Lower leg skin (tissue), 4 donors: ENCODE measurements at regions not wholly inside any gene's neighbourhood (a gene's known extent, or its start where the extent isn't known, plus 50 kb on each side); places are given as distances from the start of the nearest gene placed in this dataset.
A peak's percentile ranks its signal among the peaks of the same experiment; 100 is the strongest.

Experiments
- DNase-seq, 2 donors: peaks; one replicate each; pipeline ENCODE4 v3.0.0-alpha.2; 2019; ENCODE audit warnings: low spot score in 2 of 2
- H3K4me3 ChIP-seq: fragments of 200-600 bp; sonication (generic); 2 replicates; pipeline ENCODE4 v1.5.1; 2017; ENCODE audit warnings: mild to moderate bottlenecking, low read depth; ENCODE audit not compliant: poor library complexity, severe bottlenecking
- POLR2A ChIP-seq, 2 donors: fragments of 450-650 bp; IDR thresholded peaks; one replicate each; pipeline ENCODE4 v1.6.1; 2016 to 2017; ENCODE audit warnings: antibody characterized with exemption in 2 of 2, mild to moderate bottlenecking in 1 of 2, moderate library complexity in 1 of 2
- WGBS, 2 donors: methylation state at CpG; one replicate each; pipeline ENCODE4 v1.1.5; 2018; 5-methylcytosine and 5-hydroxymethylcytosine counted together
- intact Hi-C: fragments of 100-400 bp; cut with DNase I; formaldehyde crosslinking; loops from one replicate; pipeline ENCODE4 v1.15.0; 2023; ENCODE audit warnings: low total_unique reads
- TF ChIP-seq, protein P1 (sequence below), 3 donors: fragments of 450-650 bp; IDR thresholded peaks; one replicate each; pipeline ENCODE4 v1.5.1; 2016; ENCODE audit warnings: antibody characterized with exemption in 3 of 3, mild to moderate bottlenecking in 3 of 3, moderate library complexity in 2 of 3

DNA sequence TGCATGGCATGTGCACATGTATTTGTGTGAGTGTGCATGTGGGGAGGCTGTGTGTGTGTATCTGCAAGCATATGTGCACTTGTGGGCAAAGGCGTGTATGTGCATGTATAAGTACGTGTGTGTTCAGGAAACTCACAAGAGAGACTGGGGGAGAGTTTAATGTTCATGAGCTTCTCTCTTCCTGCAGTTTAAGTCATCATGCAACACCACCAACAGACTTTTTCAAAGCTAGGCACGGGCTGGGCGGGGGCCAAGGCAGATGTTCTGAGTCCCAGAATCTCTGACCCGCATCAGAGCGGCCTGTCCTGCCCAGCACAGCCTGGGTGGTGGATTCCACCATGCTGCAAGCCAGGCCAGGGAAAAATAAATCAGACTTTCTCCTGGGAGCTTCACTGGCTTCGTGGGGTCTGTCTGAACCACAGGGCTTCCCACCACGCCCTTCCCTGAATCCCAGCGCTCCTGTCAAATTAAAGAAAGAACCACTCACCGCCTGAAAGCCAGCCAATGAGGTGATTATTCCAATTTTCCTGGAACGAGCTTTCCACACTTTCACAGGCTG, 75.7 kb downstream of the PITPNM2 start:
- DNase-seq, result no peak
- intact Hi-C loops, result no loop called here
- 34 to 40% methylated on average over 11 of the region's 11 CpGs for WGBS, 2 donors
- no peak overlapping the region for H3K4me3 ChIP-seq
- TF ChIP-seq, protein P1, sequence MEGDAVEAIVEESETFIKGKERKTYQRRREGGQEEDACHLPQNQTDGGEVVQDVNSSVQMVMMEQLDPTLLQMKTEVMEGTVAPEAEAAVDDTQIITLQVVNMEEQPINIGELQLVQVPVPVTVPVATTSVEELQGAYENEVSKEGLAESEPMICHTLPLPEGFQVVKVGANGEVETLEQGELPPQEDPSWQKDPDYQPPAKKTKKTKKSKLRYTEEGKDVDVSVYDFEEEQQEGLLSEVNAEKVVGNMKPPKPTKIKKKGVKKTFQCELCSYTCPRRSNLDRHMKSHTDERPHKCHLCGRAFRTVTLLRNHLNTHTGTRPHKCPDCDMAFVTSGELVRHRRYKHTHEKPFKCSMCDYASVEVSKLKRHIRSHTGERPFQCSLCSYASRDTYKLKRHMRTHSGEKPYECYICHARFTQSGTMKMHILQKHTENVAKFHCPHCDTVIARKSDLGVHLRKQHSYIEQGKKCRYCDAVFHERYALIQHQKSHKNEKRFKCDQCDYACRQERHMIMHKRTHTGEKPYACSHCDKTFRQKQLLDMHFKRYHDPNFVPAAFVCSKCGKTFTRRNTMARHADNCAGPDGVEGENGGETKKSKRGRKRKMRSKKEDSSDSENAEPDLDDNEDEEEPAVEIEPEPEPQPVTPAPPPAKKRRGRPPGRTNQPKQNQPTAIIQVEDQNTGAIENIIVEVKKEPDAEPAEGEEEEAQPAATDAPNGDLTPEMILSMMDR (IDR thresholded peaks at IDR 0.05), result no peak
- TF ChIP-seq POLR2A (IDR thresholded peaks at IDR 0.05), result no peak

DNA sequence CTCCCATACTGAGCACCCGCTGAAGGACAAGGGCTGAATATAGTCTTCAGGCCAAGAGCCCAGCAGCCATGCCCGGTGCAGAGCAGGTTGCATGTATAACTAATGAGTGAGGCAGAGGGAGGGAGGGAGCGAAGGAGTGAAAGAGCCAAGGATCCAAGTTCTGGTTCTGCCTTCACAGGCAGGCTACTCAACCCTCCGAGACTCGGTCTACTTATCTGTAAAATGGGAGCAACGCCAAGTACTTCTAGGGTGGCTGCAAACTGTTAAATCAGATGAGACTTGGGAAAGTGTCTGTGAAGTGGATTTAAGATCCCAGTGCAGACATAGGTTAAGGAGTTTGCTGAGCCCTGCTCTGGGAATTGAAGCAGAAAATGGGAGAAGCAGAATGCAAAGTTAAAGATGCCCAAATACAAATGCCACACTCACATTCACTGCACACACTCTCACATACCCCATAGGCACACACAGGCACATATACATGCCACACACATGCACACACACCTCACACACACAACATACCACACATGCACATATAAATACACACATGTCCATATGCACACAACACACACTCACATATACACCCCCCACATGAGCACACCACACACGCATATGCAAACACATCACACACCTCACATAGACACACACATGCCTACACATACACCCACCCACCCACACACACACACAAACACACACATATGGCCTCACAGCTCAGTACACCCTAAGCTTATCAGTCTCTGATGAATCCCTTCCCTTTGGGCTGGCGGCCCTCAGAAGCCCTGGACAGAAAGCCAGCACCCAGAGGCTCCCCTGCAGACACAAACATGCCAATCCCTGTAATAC, 76.7 kb downstream of the PITPNM2 start:
- intact Hi-C loops, result no loop called here
- TF ChIP-seq, protein P1 (IDR thresholded peaks at IDR 0.05), result no peak
- TF ChIP-seq POLR2A (IDR thresholded peaks at IDR 0.05), result no peak
- DNase-seq, result no peak
- H3K4me3 ChIP-seq, result no peak overlapping the region
- WGBS, 2 donors, result 78 to 83% methylated on average over 8 of the region's 8 CpGs

- intact Hi-C loops, result no loop called here
- no peak overlapping the region for H3K4me3 ChIP-seq
- TF ChIP-seq POLR2A (IDR thresholded peaks at IDR 0.05), result no peak
- TF ChIP-seq, protein P1 (IDR thresholded peaks at IDR 0.05), result no peak
- no peak for DNase-seq
- 86 to 88% methylated on average over 3 of the region's 3 CpGs for WGBS, 2 donors
Observed at GRCh38 chr12:123073292-123073691, 77.6 kb downstream of the PITPNM2 start.

GRCh38 chr12:123071857-123072256, 79.0 kb downstream of the PITPNM2 start:
- intact Hi-C loops, result no loop called here
- no peak for DNase-seq
- TF ChIP-seq, protein P1 (IDR thresholded peaks at IDR 0.05), result no peak
- TF ChIP-seq POLR2A (IDR thresholded peaks at IDR 0.05), result no peak

DNA sequence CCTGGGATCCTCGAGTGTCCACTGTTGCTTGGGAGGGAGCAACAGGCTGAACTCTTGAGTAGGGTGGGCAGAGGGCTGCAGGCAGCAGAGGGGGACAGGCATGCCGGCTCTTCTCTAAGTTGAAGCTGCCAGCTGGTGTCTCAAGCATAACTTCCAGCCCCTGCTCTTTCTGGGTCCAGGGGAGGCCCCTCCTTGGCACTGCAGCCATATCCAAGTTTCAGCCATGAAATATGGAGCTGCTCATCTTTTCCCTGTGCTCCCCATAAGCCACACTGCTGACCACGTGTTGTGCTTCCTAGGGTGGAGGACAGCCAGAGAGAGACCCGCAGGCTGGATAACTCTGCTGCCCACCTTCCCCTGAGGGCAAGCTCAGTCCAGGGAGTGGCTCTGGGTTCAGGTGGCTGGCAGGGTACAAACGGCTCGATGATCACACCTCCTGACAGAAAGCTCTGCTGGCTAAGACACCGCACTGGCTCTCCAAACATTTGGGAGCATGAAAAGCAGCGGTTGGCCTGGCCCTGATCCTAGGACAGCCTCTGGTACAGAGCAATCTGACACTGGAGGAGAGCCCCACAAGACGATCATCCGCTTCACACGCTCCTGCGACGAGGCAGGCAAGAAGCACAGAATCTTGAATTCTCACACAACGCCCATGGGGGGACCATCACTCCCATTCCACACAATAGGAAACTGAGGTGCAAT, 79.6 kb downstream of the PITPNM2 start:
- 46 to 47% methylated on average over 10 to 14 of the region's 14 CpGs for WGBS, 2 donors
- intact Hi-C loops, result no loop called here
- H3K4me3 ChIP-seq, result no peak overlapping the region
- DNase-seq, result peak in 1 of 2 donors; percentile 45
- TF ChIP-seq POLR2A (IDR thresholded peaks at IDR 0.05), result no peak
- TF ChIP-seq, protein P1 (IDR thresholded peaks at IDR 0.05), result no peak

More at GRCh38 chr12:123071857-123072256, 79.0 kb downstream of the PITPNM2 start:
- H3K4me3 ChIP-seq, result no peak overlapping the region
- WGBS, 2 donors, result 54 to 55% methylated on average over 5 of the region's 5 CpGs
